IMR-90 (cell line): ENCODE measurements at regions not wholly inside any gene's neighbourhood (a gene's known extent, or its start where the extent isn't known, plus 50 kb on each side); places are given as distances from the start of the nearest gene placed in this dataset.

Source experiments
- ATAC-seq: fragments of 200-7000 bp; cut with Tn5 transposase; 2 replicates; pipeline ENCODE4 v1.9.1; 2020; ENCODE audit warnings: low read depth, mild to moderate bottlenecking, moderate library complexity
- BruUV-seq: library from RNA; stranded (reverse); fragments of 400-500 nt; replicated peaks from 2 replicates; lab custom pipeline; 2021; lab: Mats Ljungman, UMichigan
- CTCF ChIA-PET: fragments of 300-600 bp; formaldehyde crosslinking; extraction: SDS; loops from one replicate; lab custom pipeline; 2021; ENCODE audit warnings: antibody characterized with exemption; lab: Yijun Ruan, JAX
- POLR2A ChIA-PET: fragments of 300-600 bp; sonication (Branson Sonifier 250); formaldehyde crosslinking; loops from one replicate; lab custom pipeline; 2022; ENCODE audit warnings: antibody characterized with exemption; ENCODE audit not compliant: unreplicated experiment; lab: Charles Lee
- DNase-seq: peaks from one replicate; pipeline ENCODE4 v3.0.0; 2013
- H2AFZ ChIP-seq: replicated peaks from 2 replicates; pipeline ENCODE3; 2013; ENCODE audit warnings: low read length, mild to moderate bottlenecking; ENCODE audit not compliant: poor library complexity
- H2AK5ac ChIP-seq: 2 replicates; pipeline ENCODE4 v1.6.1; 2013; ENCODE audit warnings: low read depth, low read length, inconsistent platforms
- H2AK9ac ChIP-seq: replicated peaks from 2 replicates; pipeline ENCODE3; 2013; ENCODE audit warnings: mild to moderate bottlenecking, low read depth, low read length, moderate library complexity; ENCODE audit not compliant: poor library complexity
- H2BK120ac ChIP-seq: 2 replicates; pipeline ENCODE4 v1.6.1; 2013; ENCODE audit warnings: low read depth, low read length, inconsistent platforms
- H2BK15ac ChIP-seq: 3 replicates; pipeline ENCODE4 v1.6.1; 2013; ENCODE audit warnings: low read depth, low read length, inconsistent platforms
- H2BK20ac ChIP-seq: 2 replicates; pipeline ENCODE4 v1.6.1; 2013; ENCODE audit warnings: low read depth, mild to moderate bottlenecking, inconsistent platforms, low read length, moderate library complexity
- H2BK5ac ChIP-seq: 2 replicates; pipeline ENCODE4 v1.6.1; 2013; ENCODE audit warnings: mild to moderate bottlenecking, low read depth, low read length, inconsistent platforms; ENCODE audit not compliant: poor library complexity, severe bottlenecking
- H3K14ac ChIP-seq: replicated peaks from 2 replicates; pipeline ENCODE4 v1.6.1; 2013; ENCODE audit warnings: low read depth, low read length, inconsistent platforms
- H3K18ac ChIP-seq: 2 replicates; pipeline ENCODE4 v1.6.1; 2013; ENCODE audit warnings: low read depth, low read length, control low read depth
- H3K23ac ChIP-seq: 2 replicates; pipeline ENCODE4 v1.6.1; 2013; ENCODE audit warnings: low read depth, low read length, inconsistent platforms
- H3K27ac ChIP-seq: 2 replicates; pipeline ENCODE4 v1.5.1; 2013; ENCODE audit warnings: mild to moderate bottlenecking, control low read depth, low read length; ENCODE audit not compliant: insufficient read depth
- H3K27me3 ChIP-seq: 2 replicates; pipeline ENCODE4 v1.6.1; 2013; ENCODE audit warnings: low read length; ENCODE audit not compliant: control insufficient read depth, insufficient read depth
- H3K36me3 ChIP-seq: 2 replicates; pipeline ENCODE4 v1.6.1; 2013; ENCODE audit warnings: low read length, mixed read lengths; ENCODE audit not compliant: control insufficient read depth, insufficient read depth
- H3K4ac ChIP-seq: 2 replicates; pipeline ENCODE4 v1.6.1; 2013; ENCODE audit warnings: low read depth, low read length, inconsistent platforms
- H3K4me1 ChIP-seq: 2 replicates; pipeline ENCODE4 v1.6.1; 2013; ENCODE audit warnings: low read length, mixed read lengths; ENCODE audit not compliant: control insufficient read depth, insufficient read depth
- H3K4me2 ChIP-seq: 2 replicates; pipeline ENCODE4 v1.6.1; 2013; ENCODE audit warnings: low read depth, mild to moderate bottlenecking, control low read depth, low read length, moderate library complexity
- H3K4me3 ChIP-seq: 2 replicates; pipeline ENCODE4 v1.5.1; 2013; ENCODE audit warnings: low read depth, mild to moderate bottlenecking, control low read depth, low read length, moderate library complexity; ENCODE audit not compliant: insufficient read depth
- H3K56ac ChIP-seq: 2 replicates; pipeline ENCODE4 v1.6.1; 2013; ENCODE audit warnings: low read length, inconsistent platforms; ENCODE audit not compliant: insufficient read depth; ENCODE audit errors: extremely low read depth
- H3K79me1 ChIP-seq, 2 experiments: 2 replicates each; pipeline ENCODE4 v1.6.1; 2013; ENCODE audit warnings: low read length in 2 of 2, inconsistent platforms in 1 of 2, low read depth in 1 of 2
- H3K9ac ChIP-seq: 2 replicates; pipeline ENCODE4 v1.6.1; 2013; ENCODE audit warnings: low read depth, low read length, control low read depth
- H3K9me1 ChIP-seq: 2 replicates; pipeline ENCODE4 v1.6.1; 2013; ENCODE audit warnings: low read length, inconsistent platforms; ENCODE audit not compliant: insufficient read depth
- H3K9me3 ChIP-seq: 2 replicates; pipeline ENCODE4 v1.6.1; 2013; ENCODE audit warnings: low read length; ENCODE audit not compliant: control insufficient read depth, insufficient read depth
- H4K20me1 ChIP-seq: 2 replicates; pipeline ENCODE4 v1.6.1; 2013; ENCODE audit warnings: low read length, inconsistent platforms; ENCODE audit not compliant: insufficient read depth
- H4K5ac ChIP-seq: 2 replicates; pipeline ENCODE4 v1.6.1; 2013; ENCODE audit warnings: mild to moderate bottlenecking, low read depth, low read length, control low read depth
- H4K8ac ChIP-seq, 2 experiments: 2 replicates each; pipeline ENCODE4 v1.6.1; 2013; ENCODE audit warnings: low read depth in 2 of 2, low read length in 2 of 2, control low read depth in 1 of 2, inconsistent platforms in 1 of 2
- H4K91ac ChIP-seq: 2 replicates; pipeline ENCODE4 v1.6.1; 2013; ENCODE audit warnings: low read depth, low read length, inconsistent platforms; ENCODE audit not compliant: insufficient read depth
- BHLHE40 ChIP-seq: fragments of 150-350 bp; IDR thresholded peaks from 2 replicates; pipeline ENCODE4 v1.6.1; 2016; ENCODE audit warnings: mild to moderate bottlenecking, low read depth, low read length
- CEBPB ChIP-seq: IDR thresholded peaks from 2 replicates; pipeline ENCODE4 v1.6.1; 2012; ENCODE audit warnings: low read depth, low read length, improper control_type of control experiment
- CHD1 ChIP-seq: IDR thresholded peaks from 2 replicates; pipeline ENCODE4 v1.6.1; 2012; ENCODE audit warnings: low read depth, low read length, improper control_type of control experiment
- FOS ChIP-seq: fragments of 150-350 bp; IDR thresholded peaks from 2 replicates; pipeline ENCODE4 v1.6.1; 2016; ENCODE audit warnings: low read depth, low read length
- MAFK ChIP-seq: IDR thresholded peaks from 2 replicates; pipeline ENCODE4 v1.6.1; 2012; ENCODE audit warnings: low read depth, low read length, improper control_type of control experiment
- MAZ ChIP-seq: IDR thresholded peaks from 2 replicates; pipeline ENCODE4 v1.6.1; 2012; ENCODE audit warnings: low read depth, mild to moderate bottlenecking, low read length, improper control_type of control experiment, moderate library complexity, borderline replicate concordance
- MXI1 ChIP-seq: IDR thresholded peaks from 2 replicates; pipeline ENCODE4 v1.6.1; 2012; ENCODE audit warnings: low read depth, mild to moderate bottlenecking, low read length, moderate library complexity, borderline replicate concordance
- NFE2L2 ChIP-seq: fragments of 150-350 bp; IDR thresholded peaks from 2 replicates; pipeline ENCODE4 v1.6.1; 2016; ENCODE audit warnings: low read depth, mild to moderate bottlenecking, low read length
- POLR2A ChIP-seq: IDR thresholded peaks from 2 replicates; pipeline ENCODE4 v1.6.1; 2012; ENCODE audit warnings: mild to moderate bottlenecking, low read depth, low read length
- RAD21 ChIP-seq: IDR thresholded peaks from 2 replicates; pipeline ENCODE4 v1.6.1; 2012; ENCODE audit warnings: low read length, improper control_type of control experiment
- RFX5 ChIP-seq: IDR thresholded peaks from 2 replicates; pipeline ENCODE4 v1.8.0; 2012; ENCODE audit warnings: low read depth, mild to moderate bottlenecking, low read length, moderate library complexity
- SMC3 ChIP-seq: fragments of 150-350 bp; IDR thresholded peaks from 2 replicates; pipeline ENCODE4 v1.6.1; 2016; ENCODE audit warnings: low read depth, mild to moderate bottlenecking, antibody characterized with exemption, low read length, moderate library complexity
- USF2 ChIP-seq: fragments of 150-350 bp; IDR thresholded peaks from 2 replicates; pipeline ENCODE4 v1.6.1; 2017; ENCODE audit warnings: mild to moderate bottlenecking, antibody characterized with exemption, low read length, low read depth
- dilution Hi-C: fragments of 300-500 bp; cut with HindIII; formaldehyde crosslinking; loops from one replicate; pipeline ENCODE4 v1.14.3; 2018; ENCODE audit warnings: low sequenced_read_pairs; ENCODE audit not compliant: unreplicated experiment
- in situ Hi-C: fragments of 300-500 bp; cut with MboI; formaldehyde crosslinking; loops from 3 replicates; pipeline ENCODE4 v1.14.3; 2019; ENCODE audit warnings: low sequenced_read_pairs, inconsistent platforms, mixed read lengths
- intact Hi-C: fragments of 100-400 bp; cut with micrococcal nuclease; formaldehyde crosslinking; loops from 2 replicates; pipeline ENCODE4 v1.10.0; 2022
- TF ChIP-seq, protein P1 (sequence below): conservative IDR thresholded peaks from 2 replicates; pipeline ENCODE4 v1.5.1; 2012; ENCODE audit warnings: mild to moderate bottlenecking, low read depth, low read length, improper control_type of control experiment
- TF ChIP-seq, protein P2 (sequence below): fragments of 150-350 bp; IDR thresholded peaks from 2 replicates; pipeline ENCODE4 v1.6.1; 2016; ENCODE audit warnings: low read depth, mild to moderate bottlenecking, low read length, moderate library complexity, borderline replicate concordance

GRCh38 chr13:44320611-44321010 lies 53.0 kb upstream of the SERP2 start:
- TF ChIP-seq, protein P1, sequence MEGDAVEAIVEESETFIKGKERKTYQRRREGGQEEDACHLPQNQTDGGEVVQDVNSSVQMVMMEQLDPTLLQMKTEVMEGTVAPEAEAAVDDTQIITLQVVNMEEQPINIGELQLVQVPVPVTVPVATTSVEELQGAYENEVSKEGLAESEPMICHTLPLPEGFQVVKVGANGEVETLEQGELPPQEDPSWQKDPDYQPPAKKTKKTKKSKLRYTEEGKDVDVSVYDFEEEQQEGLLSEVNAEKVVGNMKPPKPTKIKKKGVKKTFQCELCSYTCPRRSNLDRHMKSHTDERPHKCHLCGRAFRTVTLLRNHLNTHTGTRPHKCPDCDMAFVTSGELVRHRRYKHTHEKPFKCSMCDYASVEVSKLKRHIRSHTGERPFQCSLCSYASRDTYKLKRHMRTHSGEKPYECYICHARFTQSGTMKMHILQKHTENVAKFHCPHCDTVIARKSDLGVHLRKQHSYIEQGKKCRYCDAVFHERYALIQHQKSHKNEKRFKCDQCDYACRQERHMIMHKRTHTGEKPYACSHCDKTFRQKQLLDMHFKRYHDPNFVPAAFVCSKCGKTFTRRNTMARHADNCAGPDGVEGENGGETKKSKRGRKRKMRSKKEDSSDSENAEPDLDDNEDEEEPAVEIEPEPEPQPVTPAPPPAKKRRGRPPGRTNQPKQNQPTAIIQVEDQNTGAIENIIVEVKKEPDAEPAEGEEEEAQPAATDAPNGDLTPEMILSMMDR = no peak
- TF ChIP-seq CEBPB (no peak), MXI1 (no peak), NFE2L2 (no peak), SMC3 (no peak), MAZ (no peak), FOS (no peak), RAD21 (no peak), POLR2A (no peak), MAFK (no peak), RFX5 (no peak), BHLHE40 (no peak), CHD1 (no peak), USF2 (no peak)
- TF ChIP-seq, protein P2, sequence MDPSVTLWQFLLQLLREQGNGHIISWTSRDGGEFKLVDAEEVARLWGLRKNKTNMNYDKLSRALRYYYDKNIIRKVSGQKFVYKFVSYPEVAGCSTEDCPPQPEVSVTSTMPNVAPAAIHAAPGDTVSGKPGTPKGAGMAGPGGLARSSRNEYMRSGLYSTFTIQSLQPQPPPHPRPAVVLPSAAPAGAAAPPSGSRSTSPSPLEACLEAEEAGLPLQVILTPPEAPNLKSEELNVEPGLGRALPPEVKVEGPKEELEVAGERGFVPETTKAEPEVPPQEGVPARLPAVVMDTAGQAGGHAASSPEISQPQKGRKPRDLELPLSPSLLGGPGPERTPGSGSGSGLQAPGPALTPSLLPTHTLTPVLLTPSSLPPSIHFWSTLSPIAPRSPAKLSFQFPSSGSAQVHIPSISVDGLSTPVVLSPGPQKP = no peak
- Histone ChIP-seq H3K27ac (no peak overlapping the region), H3K4me2 (no peak overlapping the region), H2AFZ (no peak overlapping the region), H3K79me1 (no peaks in the 10 kb centered on the region), H2AK5ac (no peak overlapping the region), H4K20me1 (no peaks in the 10 kb centered on the region), H4K8ac (no peak overlapping the region), H3K4ac (no peak overlapping the region), H2BK120ac (no peak overlapping the region), H3K27me3 (no peaks in the 10 kb centered on the region; the same call in 1 of the 2 replicates), H2BK15ac (no peak overlapping the region), H4K91ac (no peak overlapping the region), H2BK5ac (no peak overlapping the region), H3K56ac (no peak overlapping the region), H3K9me3 (no peaks in the 10 kb centered on the region; the same call in 1 of the 2 replicates), H3K9me1 (no peaks in the 10 kb centered on the region), H3K23ac (no peak overlapping the region), H3K9ac (no peak overlapping the region), H4K5ac (no peak overlapping the region), H2AK9ac (no peak overlapping the region), H3K18ac (no peak overlapping the region), H2BK20ac (no peak overlapping the region), H3K4me3 (no peak overlapping the region), H3K36me3 (no peaks in the 10 kb centered on the region), H3K14ac (no peak overlapping the region), H3K4me1 (peaks cover 8% of the 10 kb centered on the region)
- CTCF ChIA-PET = no interaction called here
- BruUV-seq = no TSS peak
- intact Hi-C loops = no loop called here
- DNase-seq (no peak), ATAC-seq (no peak)
- POLR2A ChIA-PET = no interaction called here
- in situ Hi-C loops = no loop called here
- dilution Hi-C loops = no loop called here
